H9 (cell line): ENCODE measurements at regions not wholly inside any gene's neighbourhood (a gene's known extent, or its start where the extent isn't known, plus 50 kb on each side); places are given as distances from the start of the nearest gene placed in this dataset.

Experiments used
- DNase-seq: peaks from one replicate; pipeline ENCODE4 v3.0.0-alpha.2; 2017
- H2AFZ ChIP-seq: one replicate; pipeline ENCODE4 v1.6.1; 2013; ENCODE audit warnings: mild to moderate bottlenecking, low read length, control low read depth, moderate library complexity
- H2AK5ac ChIP-seq: 2 replicates; pipeline ENCODE4 v1.6.1; 2013; ENCODE audit warnings: low read length, control low read depth, mixed read lengths; ENCODE audit not compliant: insufficient read length
- H2BK120ac ChIP-seq: one replicate; pipeline ENCODE4 v1.6.1; 2013; ENCODE audit warnings: low read depth, mild to moderate bottlenecking, low read length, control low read depth, inconsistent platforms; ENCODE audit not compliant: poor library complexity, severe bottlenecking
- H2BK12ac ChIP-seq: 2 replicates; pipeline ENCODE4 v1.6.1; 2013; ENCODE audit warnings: low read length, control low read depth, mixed read lengths, low read depth; ENCODE audit not compliant: insufficient read length
- H2BK15ac ChIP-seq: 2 replicates; pipeline ENCODE4 v1.6.1; 2013; ENCODE audit warnings: low read depth, low read length, control low read depth
- H2BK20ac ChIP-seq: one replicate; pipeline ENCODE4 v1.6.1; 2013; ENCODE audit warnings: low read depth, mild to moderate bottlenecking, low read length, control low read depth, inconsistent platforms; ENCODE audit not compliant: poor library complexity, severe bottlenecking
- H2BK5ac ChIP-seq: 2 replicates; pipeline ENCODE4 v1.6.1; 2013; ENCODE audit warnings: low read length, control low read depth, mixed read lengths; ENCODE audit not compliant: insufficient read length
- H3K14ac ChIP-seq: 2 replicates; pipeline ENCODE4 v1.6.1; 2013; ENCODE audit warnings: low read length, control low read depth; ENCODE audit not compliant: insufficient read depth
- H3K18ac ChIP-seq: 2 replicates; pipeline ENCODE4 v1.6.1; 2013; ENCODE audit warnings: low read depth, mild to moderate bottlenecking, mixed read lengths, low read length, control low read depth; ENCODE audit not compliant: insufficient read length
- H3K23ac ChIP-seq: 2 replicates; pipeline ENCODE4 v1.6.1; 2013; ENCODE audit warnings: low read length, control low read depth, mixed read lengths, low read depth; ENCODE audit not compliant: insufficient read length
- H3K23me2 ChIP-seq: 2 replicates; pipeline ENCODE4 v1.6.1; 2013; ENCODE audit warnings: low read depth, mild to moderate bottlenecking, mixed read lengths, low read length, control low read depth; ENCODE audit not compliant: insufficient read length, poor library complexity, severe bottlenecking
- H3K27ac ChIP-seq: 2 replicates; pipeline ENCODE4 v1.5.1; 2013; ENCODE audit warnings: low read length, control low read depth, mixed read lengths, low read depth; ENCODE audit not compliant: insufficient read length
- H3K27me3 ChIP-seq: 2 replicates; pipeline ENCODE4 v1.6.1; 2013; ENCODE audit warnings: low read length, control low read depth, inconsistent platforms; ENCODE audit not compliant: insufficient read depth
- H3K4ac ChIP-seq: 2 replicates; pipeline ENCODE4 v1.6.1; 2013; ENCODE audit warnings: low read depth, mild to moderate bottlenecking, control low read depth, inconsistent platforms, low read length, moderate library complexity
- H3K4me1 ChIP-seq: 2 replicates; pipeline ENCODE4 v1.6.1; 2013; ENCODE audit warnings: low read length, control low read depth, inconsistent platforms; ENCODE audit not compliant: insufficient read depth
- H3K4me2 ChIP-seq: 2 replicates; pipeline ENCODE4 v1.6.1; 2013; ENCODE audit warnings: low read length, control low read depth, mixed read lengths; ENCODE audit not compliant: insufficient read length, insufficient read depth
- H3K56ac ChIP-seq: 2 replicates; pipeline ENCODE4 v1.6.1; 2013; ENCODE audit warnings: low read depth, mild to moderate bottlenecking, mixed read lengths, low read length, control low read depth; ENCODE audit not compliant: insufficient read length
- H3K79me1 ChIP-seq: 2 replicates; pipeline ENCODE4 v1.6.1; 2013; ENCODE audit warnings: low read depth, mild to moderate bottlenecking, moderate library complexity, low read length, control low read depth, inconsistent platforms; ENCODE audit not compliant: insufficient read depth, poor library complexity, severe bottlenecking
- H3K79me2 ChIP-seq: 2 replicates; pipeline ENCODE4 v1.6.1; 2013; ENCODE audit warnings: low read length, control low read depth, inconsistent platforms; ENCODE audit not compliant: insufficient read depth
- H3K9ac ChIP-seq: 2 replicates; pipeline ENCODE4 v1.6.1; 2013; ENCODE audit warnings: low read length, control low read depth, mixed read lengths; ENCODE audit not compliant: insufficient read length; ENCODE audit errors: extremely low read depth
- H3K9me3 ChIP-seq: one replicate; pipeline ENCODE4 v1.6.1; 2013; ENCODE audit warnings: low read depth, low read length, inconsistent platforms; ENCODE audit not compliant: control insufficient read depth
- H3T11ph ChIP-seq: one replicate; pipeline ENCODE4 v1.6.1; 2013; ENCODE audit warnings: mild to moderate bottlenecking, low read length, control low read depth, inconsistent platforms
- H4K20me1 ChIP-seq: one replicate; pipeline ENCODE4 v1.6.1; 2013; ENCODE audit not compliant: control insufficient read depth, insufficient read length, insufficient read depth
- H4K5ac ChIP-seq: 2 replicates; pipeline ENCODE4 v1.6.1; 2013; ENCODE audit warnings: low read depth, mild to moderate bottlenecking, mixed read lengths, low read length, control low read depth; ENCODE audit not compliant: insufficient read length
- H4K8ac ChIP-seq: replicated peaks from 2 replicates; pipeline ENCODE4 v1.6.1; 2013; ENCODE audit warnings: low read length, control low read depth, mixed read lengths, low read depth; ENCODE audit not compliant: insufficient read length
- H4K91ac ChIP-seq: 2 replicates; pipeline ENCODE4 v1.6.1; 2013; ENCODE audit warnings: low read depth, mild to moderate bottlenecking, moderate library complexity, mixed read lengths, low read length, control low read depth; ENCODE audit not compliant: insufficient read length
- H3K27ac Mint-ChIP-seq, 3 experiments: 2 replicates in 2 of 3; 3 replicates in 1 of 3; pipeline ENCODE4 v1.8.0; 2020 to 2021; ENCODE audit warnings: mixed read lengths in 3 of 3, mild to moderate bottlenecking in 1 of 3, moderate library complexity in 1 of 3
- H3K27me3 Mint-ChIP-seq: 2 replicates; pipeline ENCODE4 v1.8.0; 2021; ENCODE audit warnings: low read depth, mild to moderate bottlenecking, moderate library complexity, mixed read lengths
- H3K36me3 Mint-ChIP-seq, 3 experiments: 2 replicates in 2 of 3; 3 replicates in 1 of 3; pipeline ENCODE4 v1.8.0; 2020 to 2021; ENCODE audit warnings: low read depth in 3 of 3, mixed read lengths in 3 of 3; ENCODE audit not compliant: insufficient read depth in 1 of 3
- H3K4me1 Mint-ChIP-seq, 2 experiments: 2 replicates each; pipeline ENCODE4 v1.8.0; 2020; ENCODE audit warnings: mixed read lengths in 2 of 2
- H3K4me3 Mint-ChIP-seq, 2 experiments: 2 replicates in 1 of 2; 3 replicates in 1 of 2; pipeline ENCODE4 v1.8.0; 2020 to 2021; ENCODE audit warnings: mild to moderate bottlenecking in 2 of 2, mixed read lengths in 2 of 2, moderate library complexity in 1 of 2
- H3K9me3 Mint-ChIP-seq, 2 experiments: 2 replicates in 1 of 2; 3 replicates in 1 of 2; pipeline ENCODE4 v1.8.0; 2020; ENCODE audit warnings: mild to moderate bottlenecking in 2 of 2, mixed read lengths in 2 of 2, moderate library complexity in 1 of 2
- WGBS: extraction: QIAGEN DNeasy Blood & Tissue Kit; methylation state at CpG from one replicate; pipeline ENCODE4 v1.1.7; 2013; ENCODE audit warnings: missing lambda C conversion rate, low lambda C conversion rate, mixed read lengths; ENCODE audit not compliant: insufficient read length; ENCODE audit errors: extremely low coverage; 5-methylcytosine and 5-hydroxymethylcytosine counted together
- TF ChIP-seq, protein P1 (sequence below): fragments of 200-600 bp; sonication (generic); conservative IDR thresholded peaks from 3 replicates; pipeline ENCODE4 v1.8.0; 2021; ENCODE audit warnings: antibody characterized with exemption, mild to moderate bottlenecking

DNA sequence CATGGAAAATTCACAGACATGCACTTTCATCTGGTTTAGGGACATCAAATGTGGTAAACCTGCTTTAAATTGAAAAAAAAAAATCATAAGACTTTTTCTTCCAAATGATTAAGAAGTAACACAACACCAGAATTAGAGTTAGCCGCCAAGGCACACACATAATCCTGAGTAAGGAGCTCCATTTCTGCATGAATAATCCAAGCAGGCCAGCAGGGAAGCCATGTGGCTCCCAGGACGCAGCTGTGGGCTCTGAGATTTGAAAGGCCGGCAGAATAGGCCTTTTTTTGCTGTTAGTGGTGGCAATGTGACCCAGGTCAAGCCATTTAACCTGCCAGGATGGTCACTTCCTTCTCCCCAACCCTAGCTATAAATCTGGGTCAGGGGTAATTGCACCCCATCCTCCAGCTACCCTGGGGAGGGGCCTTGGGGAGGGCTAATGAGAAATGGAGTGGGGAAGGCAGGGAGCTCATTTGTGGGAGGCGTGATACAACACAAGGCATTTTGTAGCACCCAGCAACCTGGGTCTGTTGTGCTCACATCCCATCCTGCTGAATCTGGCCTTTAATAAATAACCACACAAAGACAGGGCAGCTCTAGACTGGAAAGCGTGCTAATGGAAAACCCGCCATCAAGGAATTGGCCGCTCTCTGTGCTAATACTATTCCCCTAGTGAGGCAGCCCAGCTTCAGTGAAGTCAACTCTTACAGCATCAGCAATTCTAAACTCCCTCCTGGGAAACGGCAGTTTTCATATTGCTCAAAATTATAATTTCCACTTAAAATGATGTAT lies 178.5 kb downstream of the RHOU start:
- Histone ChIP-seq H4K20me1 (no peaks in the 10 kb centered on the region), H3K23ac (no peak overlapping the region), H3T11ph (no peak overlapping the region), H3K4me1 (no peaks in the 10 kb centered on the region; the same call in 1 of the 2 replicates), H2AK5ac (no peak overlapping the region), H4K91ac (no peak overlapping the region), H3K14ac (no peak overlapping the region), H3K9ac (no peak overlapping the region), H3K27ac (no peak overlapping the region), H3K23me2 (no peaks in the 10 kb centered on the region), H3K27me3 (no peaks in the 10 kb centered on the region), H2BK15ac (no peak overlapping the region), H3K4me2 (no peak overlapping the region), H3K4ac (no peak overlapping the region), H3K9me3 (no peaks in the 10 kb centered on the region), H2BK12ac (no peak overlapping the region), H3K79me2 (no peaks in the 10 kb centered on the region), H2BK5ac (no peak overlapping the region), H3K18ac (no peak overlapping the region), H4K5ac (no peak overlapping the region), H3K79me1 (no peaks in the 10 kb centered on the region), H2AFZ (no peak overlapping the region), H2BK120ac (no peak overlapping the region), H2BK20ac (no peak overlapping the region), H3K56ac (no peak overlapping the region), H4K8ac (no peak overlapping the region)
- H3K27ac Mint-ChIP-seq: no peak overlapping the region
- no peak overlapping the region for H3K4me3 Mint-ChIP-seq
- no peaks in the 10 kb centered on the region; the same call in 1 of the 2 replicates for H3K27me3 Mint-ChIP-seq
- peaks cover 29 to 37% of the 10 kb centered on the region in 2 experiments for H3K4me1 Mint-ChIP-seq
- WGBS: no CpG with 5 or more reads among the region's 8 CpGs
- H3K36me3 Mint-ChIP-seq: peaks cover 3 to 6% (median 4%) of the 10 kb centered on the region in 3 experiments; a peak in 6 of 7 replicates
- peaks cover 4% of the 10 kb centered on the region in 2 experiments for H3K9me3 Mint-ChIP-seq
- no peak for DNase-seq
- TF ChIP-seq, protein P1, sequence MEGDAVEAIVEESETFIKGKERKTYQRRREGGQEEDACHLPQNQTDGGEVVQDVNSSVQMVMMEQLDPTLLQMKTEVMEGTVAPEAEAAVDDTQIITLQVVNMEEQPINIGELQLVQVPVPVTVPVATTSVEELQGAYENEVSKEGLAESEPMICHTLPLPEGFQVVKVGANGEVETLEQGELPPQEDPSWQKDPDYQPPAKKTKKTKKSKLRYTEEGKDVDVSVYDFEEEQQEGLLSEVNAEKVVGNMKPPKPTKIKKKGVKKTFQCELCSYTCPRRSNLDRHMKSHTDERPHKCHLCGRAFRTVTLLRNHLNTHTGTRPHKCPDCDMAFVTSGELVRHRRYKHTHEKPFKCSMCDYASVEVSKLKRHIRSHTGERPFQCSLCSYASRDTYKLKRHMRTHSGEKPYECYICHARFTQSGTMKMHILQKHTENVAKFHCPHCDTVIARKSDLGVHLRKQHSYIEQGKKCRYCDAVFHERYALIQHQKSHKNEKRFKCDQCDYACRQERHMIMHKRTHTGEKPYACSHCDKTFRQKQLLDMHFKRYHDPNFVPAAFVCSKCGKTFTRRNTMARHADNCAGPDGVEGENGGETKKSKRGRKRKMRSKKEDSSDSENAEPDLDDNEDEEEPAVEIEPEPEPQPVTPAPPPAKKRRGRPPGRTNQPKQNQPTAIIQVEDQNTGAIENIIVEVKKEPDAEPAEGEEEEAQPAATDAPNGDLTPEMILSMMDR: no peak
